ENCODE measurements at regions not wholly inside any gene's neighbourhood (a gene's known extent, or its start where the extent isn't known, plus 50 kb on each side); places are given as distances from the start of the nearest gene placed in this dataset.

- TF ChIP-seq BHLHE40 (IDR thresholded peaks at IDR 0.05; ENCODE audit: borderline replicate concordance), result no peak
- TF ChIP-seq ELF4 (IDR thresholded peaks at IDR 0.05), result no peak
- no peak for TF ChIP-seq ZNF384 (IDR thresholded peaks at IDR 0.05)
- TF ChIP-seq TARDBP (IDR thresholded peaks at IDR 0.05), result no peak
- no peak for TF ChIP-seq CTBP1 (IDR thresholded peaks at IDR 0.05; ENCODE audit: borderline replicate concordance)
- no peak for TF ChIP-seq FOXM1 (IDR thresholded peaks at IDR 0.05; ENCODE audit: borderline replicate concordance)
- TF ChIP-seq NFRKB (IDR thresholded peaks at IDR 0.05), result no peak
- no peak for TF ChIP-seq L3MBTL2 (conservative IDR thresholded peaks at IDR 0.05)
Observed at GRCh38 chr12:46461907-46462640, 89.5 kb upstream of the SLC38A2 start.

Measured in HEK293T (cell line).